Stimulated activated CD4-positive, alpha-beta T cell treated with anti-CD3 and anti-CD28 coated beads, TNF-alpha, amount 100 ng/mL, for 4 hours (primary cell): ENCODE measurements at regions not wholly inside any gene's neighbourhood (a gene's known extent, or its start where the extent isn't known, plus 50 kb on each side); places are given as distances from the start of the nearest gene placed in this dataset.
"Not testable (repeated sequence)": the region's sequence is repeated elsewhere in the genome, so short reads cannot be mapped to it uniquely, and the experiment has no call there.

Source experiments
- DNase-seq, 3 experiments: peaks; one replicate each; pipeline ENCODE4 v3.0.0-alpha.2; 2020; ENCODE audit warnings: low read depth in 3 of 3

- DNase-seq = no peak
Measured at GRCh38 chr15:96470681-96471310, 140.3 kb downstream of the NR2F2 start.

DNA sequence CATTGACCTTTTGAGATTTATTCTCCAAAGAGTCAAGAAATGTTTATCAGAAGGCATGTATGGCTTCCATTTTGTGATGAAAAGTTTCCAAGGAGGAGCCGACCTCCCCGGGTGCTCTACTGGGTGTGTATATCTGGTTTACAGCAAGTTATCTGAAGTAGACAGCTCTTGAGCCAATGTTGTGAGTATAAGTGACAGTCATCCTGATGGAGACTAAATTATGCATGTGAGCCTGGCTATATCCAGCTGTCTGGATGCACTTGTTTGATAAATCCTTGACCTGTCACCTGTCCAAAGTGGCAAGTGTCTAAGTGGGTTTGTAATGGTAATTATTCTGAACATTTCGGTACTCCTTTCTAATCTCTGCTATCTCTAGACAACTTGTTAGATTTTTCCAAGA is 142.2 kb downstream of the NR2F2 start:
- DNase-seq = no peak

- no peak for DNase-seq
Measured at GRCh38 chr15:96473556-96473955, 143.1 kb downstream of the NR2F2 start.

DNA sequence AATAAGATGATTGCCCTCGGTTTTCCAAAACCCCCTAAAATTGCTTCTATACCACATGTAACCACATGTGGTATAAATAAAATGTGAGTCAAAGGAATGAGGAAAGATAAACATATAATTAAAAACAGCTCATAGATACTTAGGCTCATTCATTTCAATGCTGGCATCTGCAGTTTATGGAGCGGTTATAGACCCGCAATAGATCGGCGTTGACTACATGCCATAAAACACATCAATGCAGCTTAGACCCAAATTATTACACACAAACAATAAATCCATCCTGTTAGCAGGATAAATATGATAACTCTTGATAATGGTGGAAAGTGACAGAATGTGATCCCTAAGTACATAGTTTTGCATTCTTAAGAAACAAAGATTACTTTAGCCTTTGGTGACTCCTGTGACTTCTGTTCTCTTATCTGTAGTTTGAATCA is 143.7 kb downstream of the NR2F2 start:
- no peak for DNase-seq

DNA sequence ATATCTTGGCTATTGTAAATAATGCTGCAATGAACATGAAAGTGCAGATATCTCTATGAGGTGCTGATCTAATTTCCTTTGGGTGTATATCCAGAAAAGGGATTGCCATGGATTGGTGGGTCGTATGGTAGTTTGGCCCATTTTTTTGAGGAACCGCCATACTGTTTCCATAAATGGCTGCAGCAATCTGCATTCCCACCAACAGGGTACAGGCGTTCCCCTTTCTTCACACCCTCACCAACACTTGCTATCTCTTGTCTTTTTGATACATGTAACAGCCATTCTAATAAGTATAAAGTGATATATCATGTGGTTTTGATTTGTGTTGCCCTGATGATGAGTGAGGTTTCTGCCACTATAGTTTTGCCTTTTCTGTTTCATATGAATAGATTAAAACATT is 146.7 kb downstream of the NR2F2 start:
- no peak for DNase-seq

DNA sequence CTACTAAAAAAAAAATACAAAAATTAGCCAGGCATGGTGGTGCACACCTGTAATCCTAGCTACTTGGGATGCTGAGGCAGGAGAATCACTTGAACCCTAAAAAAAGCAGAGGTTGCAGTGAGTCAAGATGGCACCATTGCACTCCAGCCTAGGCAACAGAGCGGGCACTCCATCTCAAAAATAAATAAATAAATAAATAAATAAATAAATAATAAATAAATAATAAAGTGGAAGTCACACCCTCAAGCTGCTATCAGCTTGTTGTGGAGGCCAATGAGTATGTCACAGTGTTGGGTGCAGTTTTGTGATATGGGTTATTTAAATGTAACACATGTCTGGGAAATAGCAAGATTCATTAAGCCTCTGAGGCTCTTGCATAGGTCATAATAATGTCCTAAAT is 153.9 kb downstream of the NR2F2 start:
- DNase-seq = not testable (repeated sequence)

- DNase-seq = no peak
Measured at GRCh38 chr15:96484830-96485229, 154.3 kb downstream of the NR2F2 start.

DNA sequence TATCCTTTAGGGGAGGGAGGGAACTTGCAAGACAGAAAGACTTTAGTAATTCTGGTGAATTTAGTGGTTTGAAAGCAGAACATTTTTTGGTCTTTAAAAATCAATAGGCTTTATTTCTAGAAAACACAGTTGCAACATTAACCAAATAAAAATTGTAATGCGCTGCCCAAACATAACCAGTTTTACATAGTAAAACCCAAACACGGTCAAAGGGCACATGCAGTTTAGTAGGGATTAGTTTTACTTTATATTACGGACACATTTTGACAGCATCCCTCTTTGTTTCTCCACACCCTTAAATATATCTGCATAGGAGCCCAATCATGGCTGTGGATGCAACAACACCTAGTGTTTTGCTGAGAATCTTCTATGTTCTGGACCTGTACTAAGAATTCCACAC is 156.7 kb downstream of the NR2F2 start:
- no peak for DNase-seq

DNA sequence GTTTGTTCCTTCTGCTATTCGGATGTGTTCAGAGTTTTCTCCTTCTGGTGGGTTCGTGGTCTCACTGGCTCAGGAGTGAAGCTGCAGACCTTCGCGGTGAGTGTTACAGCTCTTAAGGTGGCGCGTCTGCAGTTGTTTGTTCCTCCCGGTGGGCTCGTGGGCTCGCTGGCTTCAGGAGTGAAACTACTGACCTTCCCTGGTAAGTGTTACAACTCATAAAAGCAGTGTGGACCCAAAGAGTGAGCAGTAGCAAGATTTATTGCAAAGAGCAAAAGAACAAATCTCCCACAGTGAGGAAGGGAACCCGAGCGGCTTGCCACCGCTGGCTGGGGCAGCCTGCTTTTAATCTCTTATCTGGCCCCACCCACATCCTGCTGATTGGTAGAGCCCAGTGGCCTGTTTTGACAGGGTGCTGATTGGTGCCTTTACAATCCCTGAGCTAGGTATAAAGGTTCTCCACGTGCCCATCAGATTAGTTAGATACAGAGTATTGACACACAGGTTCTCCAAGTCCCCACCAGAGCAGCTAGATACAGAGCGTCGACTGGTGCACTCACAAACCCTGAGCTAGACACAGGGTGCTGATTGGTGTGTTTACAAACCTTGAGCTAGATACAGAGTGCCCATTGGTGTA is 160.7 kb downstream of the NR2F2 start:
- DNase-seq = not testable (repeated sequence)

DNA sequence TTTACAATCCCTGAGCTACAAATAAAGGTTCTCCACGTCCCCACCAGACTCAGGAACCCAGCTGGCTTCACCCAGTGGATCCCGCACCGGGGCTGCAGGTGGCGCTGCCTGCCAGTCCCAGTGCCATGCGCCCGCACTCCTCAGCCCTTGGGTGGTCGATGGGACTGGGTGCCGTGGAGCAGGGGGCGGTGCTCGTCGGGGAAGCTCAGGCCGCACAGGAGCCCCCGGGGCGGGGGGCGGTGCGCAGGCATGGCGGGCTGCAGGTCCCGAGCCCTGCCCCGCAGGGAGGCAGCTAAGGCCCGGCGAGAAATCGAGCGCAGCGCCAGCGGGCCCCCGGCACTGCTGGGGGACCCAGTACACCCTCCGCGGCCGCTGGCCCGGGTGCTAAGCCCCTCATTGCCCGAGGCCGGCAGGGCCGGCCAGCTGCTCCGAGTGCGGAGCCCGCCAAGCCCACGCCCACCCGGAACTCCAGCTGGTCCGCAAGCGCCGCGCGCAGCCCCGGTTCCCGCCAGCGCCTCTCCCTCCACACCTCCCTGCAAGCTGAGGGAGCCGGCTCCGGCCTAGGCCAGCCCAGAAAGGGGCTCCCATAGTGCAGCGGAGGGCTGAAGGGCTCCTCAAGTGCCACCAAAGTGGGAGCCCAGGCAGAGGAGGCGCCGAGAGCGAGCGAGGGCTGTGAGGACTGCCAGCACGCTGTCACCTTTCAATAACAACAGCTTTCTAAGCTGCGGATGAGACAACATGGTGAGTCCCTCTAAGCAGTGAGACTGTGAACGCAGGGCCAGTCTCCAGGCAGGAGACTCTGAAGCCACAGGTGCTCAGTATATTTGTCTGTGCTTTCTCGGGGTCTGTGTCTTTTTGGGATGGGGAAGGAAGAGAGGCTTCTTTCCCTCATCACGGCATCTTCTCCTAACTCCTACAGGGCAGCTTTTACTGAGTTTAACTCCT is 161.5 kb downstream of the NR2F2 start:
- DNase-seq = not testable (repeated sequence)

DNA sequence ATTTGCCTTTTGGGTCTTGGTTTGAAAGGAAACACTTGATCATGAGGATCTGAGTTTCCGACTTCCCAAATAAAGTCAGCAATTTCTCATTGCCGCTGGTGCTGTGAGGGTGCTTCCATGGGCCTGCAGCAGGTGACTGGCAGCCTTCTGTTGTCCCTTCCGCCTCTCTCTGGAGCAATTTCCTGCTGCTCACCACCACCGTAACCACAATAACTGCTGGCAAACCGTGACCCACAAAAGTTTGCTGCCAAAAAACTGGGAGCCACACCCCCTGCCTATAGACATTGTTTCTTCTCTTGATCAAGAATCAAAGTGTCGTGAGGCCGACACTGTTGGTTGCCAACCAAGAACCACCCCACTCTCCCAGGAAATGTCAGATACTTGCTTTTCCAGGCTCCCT is 164.0 kb downstream of the NR2F2 start:
- DNase-seq = no peak

GRCh38 chr15:96495386-96495785 is 164.9 kb downstream of the NR2F2 start:
- no peak for DNase-seq

GRCh38 chr15:96497951-96498350 is 167.5 kb downstream of the NR2F2 start:
- no peak for DNase-seq

- DNase-seq = no peak
Measured at GRCh38 chr15:96500508-96500907, 170.0 kb downstream of the NR2F2 start.

GRCh38 chr15:96501362-96501761 is 170.9 kb downstream of the NR2F2 start:
- DNase-seq = no peak

- DNase-seq = no peak
Measured at GRCh38 chr15:96502196-96502595, 171.7 kb downstream of the NR2F2 start.

- DNase-seq = no peak
Measured at GRCh38 chr15:96503276-96503675, 172.8 kb downstream of the NR2F2 start.

DNA sequence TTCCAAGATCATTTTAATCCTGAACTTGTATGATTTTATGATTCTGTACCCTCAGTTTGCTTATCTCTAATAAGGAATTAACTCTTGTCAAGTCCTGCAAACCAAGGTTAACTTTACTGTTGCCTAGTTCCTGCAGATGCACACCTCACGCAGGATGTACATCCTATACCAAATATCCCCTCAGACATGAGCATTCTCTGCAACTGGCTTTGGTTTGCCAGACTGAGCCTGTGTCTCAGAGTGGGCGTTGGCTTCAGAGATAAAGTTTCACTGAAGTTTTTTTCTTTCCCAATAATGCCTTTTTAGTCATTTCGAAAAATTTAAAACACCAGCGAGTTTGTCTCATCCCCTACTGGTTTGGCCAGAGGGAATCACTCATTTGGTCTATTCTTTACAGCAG is 173.9 kb downstream of the NR2F2 start:
- no peak for DNase-seq

GRCh38 chr15:96505014-96505413 is 174.5 kb downstream of the NR2F2 start:
- no peak for DNase-seq

GRCh38 chr15:96514607-96515285 is 184.2 kb downstream of the NR2F2 start:
- DNase-seq = no peak

DNA sequence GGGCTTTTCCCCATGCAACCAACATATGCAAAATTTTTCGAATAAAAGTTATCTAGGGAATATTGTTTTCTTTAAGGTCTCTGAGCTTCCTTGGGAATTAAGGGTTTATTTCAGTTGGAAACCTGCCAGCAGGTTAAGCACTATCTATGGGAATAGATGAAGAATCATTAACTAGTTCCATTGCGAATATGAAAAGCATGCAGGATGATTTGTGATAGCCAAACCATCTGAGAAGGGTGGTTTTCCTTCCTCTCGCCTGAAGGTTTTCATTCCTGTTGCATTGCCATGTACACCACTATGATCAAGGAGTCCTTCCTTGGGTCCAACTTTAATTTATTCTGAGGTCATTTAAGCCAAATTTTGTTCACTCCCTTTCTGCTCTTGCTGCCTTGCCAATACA is 184.9 kb downstream of the NR2F2 start:
- DNase-seq = no peak

DNA sequence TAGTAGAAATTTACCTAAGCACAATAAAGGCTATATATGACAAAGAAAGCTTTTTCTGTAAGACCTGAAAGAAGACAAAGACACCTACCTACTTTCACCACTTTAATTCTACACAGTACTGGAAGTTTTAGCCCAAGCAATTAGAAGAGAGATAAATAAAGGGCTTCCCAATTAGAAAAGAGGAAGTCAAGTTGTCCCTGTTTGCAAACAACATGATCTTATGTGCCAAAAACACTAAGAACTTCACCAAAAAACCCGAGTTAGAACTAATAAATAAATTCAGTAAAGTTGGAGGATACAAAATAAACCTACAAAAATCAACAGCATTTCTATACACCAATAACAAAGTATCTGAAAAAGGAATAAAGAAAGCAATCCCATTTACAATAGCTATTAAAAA is 190.9 kb downstream of the NR2F2 start:
- no peak for DNase-seq
